ENCODE measurements at regions not wholly inside any gene's neighbourhood (a gene's known extent, or its start where the extent isn't known, plus 50 kb on each side); places are given as distances from the start of the nearest gene placed in this dataset.
"Not testable (repeated sequence)": the region's sequence is repeated elsewhere in the genome, so short reads cannot be mapped to it uniquely, and the experiment has no call there.

DNA sequence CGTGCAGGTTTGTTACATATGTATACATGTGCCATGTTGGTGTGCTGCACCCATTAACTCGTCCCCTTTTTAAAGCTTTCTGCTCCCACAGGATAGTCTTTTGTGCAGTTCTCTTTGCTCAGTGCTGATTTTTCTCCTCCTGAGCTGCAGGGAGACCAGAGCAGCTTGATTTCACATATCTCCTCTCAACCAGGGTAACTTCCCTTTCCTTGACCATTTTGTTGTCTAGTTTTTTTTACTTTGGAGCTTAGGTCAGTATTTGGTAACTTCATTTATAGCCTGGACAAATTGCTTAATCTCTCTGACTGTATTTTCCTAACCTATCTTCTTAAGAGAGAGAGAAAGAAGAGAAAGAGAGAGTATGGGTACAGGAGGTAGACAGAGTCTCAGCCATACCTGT lies 137.1 kb upstream of the ZNF366 start:
- Histone ChIP-seq H3K27me3 (ENCODE audit: control insufficient read depth, insufficient read depth, low read length) (no peaks in the 10 kb centered on the region), H3K4me3 (ENCODE audit: low read depth, low read length) (no peak overlapping the region), H3K36me3 (ENCODE audit: control insufficient read depth, insufficient read depth, low read length) (no peaks in the 10 kb centered on the region)
- TF ChIP-seq, protein P1, sequence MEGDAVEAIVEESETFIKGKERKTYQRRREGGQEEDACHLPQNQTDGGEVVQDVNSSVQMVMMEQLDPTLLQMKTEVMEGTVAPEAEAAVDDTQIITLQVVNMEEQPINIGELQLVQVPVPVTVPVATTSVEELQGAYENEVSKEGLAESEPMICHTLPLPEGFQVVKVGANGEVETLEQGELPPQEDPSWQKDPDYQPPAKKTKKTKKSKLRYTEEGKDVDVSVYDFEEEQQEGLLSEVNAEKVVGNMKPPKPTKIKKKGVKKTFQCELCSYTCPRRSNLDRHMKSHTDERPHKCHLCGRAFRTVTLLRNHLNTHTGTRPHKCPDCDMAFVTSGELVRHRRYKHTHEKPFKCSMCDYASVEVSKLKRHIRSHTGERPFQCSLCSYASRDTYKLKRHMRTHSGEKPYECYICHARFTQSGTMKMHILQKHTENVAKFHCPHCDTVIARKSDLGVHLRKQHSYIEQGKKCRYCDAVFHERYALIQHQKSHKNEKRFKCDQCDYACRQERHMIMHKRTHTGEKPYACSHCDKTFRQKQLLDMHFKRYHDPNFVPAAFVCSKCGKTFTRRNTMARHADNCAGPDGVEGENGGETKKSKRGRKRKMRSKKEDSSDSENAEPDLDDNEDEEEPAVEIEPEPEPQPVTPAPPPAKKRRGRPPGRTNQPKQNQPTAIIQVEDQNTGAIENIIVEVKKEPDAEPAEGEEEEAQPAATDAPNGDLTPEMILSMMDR (IDR thresholded peaks at IDR 0.05; ENCODE audit: insufficient read depth, low read length, severe bottlenecking) = no peak
- no peak for DNase-seq (ENCODE audit: low read depth)
- FAIRE-seq = no peak

DNA sequence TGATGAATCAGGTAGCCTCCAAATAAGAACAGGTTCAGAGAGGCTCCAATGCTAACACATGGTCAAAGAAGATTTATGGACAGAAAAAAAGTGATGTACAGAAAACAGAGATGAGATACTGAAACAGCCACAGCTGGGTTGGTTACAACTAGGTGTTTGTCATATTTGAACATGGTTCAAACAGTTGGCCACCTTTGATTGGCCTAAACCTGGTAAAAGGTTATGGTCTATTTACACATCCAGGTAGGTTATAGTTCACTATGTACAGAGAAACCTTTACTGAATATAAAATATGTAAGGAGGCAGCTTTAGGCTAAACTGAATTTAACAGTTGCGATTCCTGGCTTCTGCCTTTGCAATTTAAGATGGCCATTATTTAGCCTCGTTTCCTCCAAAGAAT lies 134.0 kb upstream of the ZNF366 start:
- H3K36me3 ChIP-seq (ENCODE audit: control insufficient read depth, insufficient read depth, low read length) = no peaks in the 10 kb centered on the region
- FAIRE-seq (no peak), DNase-seq (ENCODE audit: low read depth) (no peak)
- TF ChIP-seq, protein P1 (IDR thresholded peaks at IDR 0.05; ENCODE audit: insufficient read depth, low read length, severe bottlenecking) = no peak
- H3K4me3 ChIP-seq (ENCODE audit: low read depth, low read length) = no peak overlapping the region
- no peaks in the 10 kb centered on the region for H3K27me3 ChIP-seq (ENCODE audit: control insufficient read depth, insufficient read depth, low read length)

DNA sequence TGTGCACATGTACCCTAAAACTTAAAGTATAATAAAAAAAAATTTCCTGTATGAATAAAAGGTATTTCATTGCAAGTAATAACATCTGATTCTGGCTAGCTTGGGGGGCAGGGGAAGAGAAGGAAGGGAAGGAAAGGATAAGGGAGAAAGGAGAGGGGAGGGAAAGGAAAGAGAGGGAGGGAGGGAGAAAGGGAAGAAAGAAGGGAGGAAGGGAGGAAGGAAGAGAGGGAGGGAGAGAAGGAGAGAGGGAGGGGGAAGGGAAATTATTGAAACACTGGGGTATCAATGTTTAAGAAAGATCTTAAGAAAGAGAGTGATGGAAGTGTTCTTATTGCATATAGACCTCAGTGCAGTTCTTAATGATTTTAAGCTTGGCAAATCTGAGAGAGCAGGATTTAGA lies 129.8 kb upstream of the ZNF366 start:
- no peak overlapping the region for H3K4me3 ChIP-seq (ENCODE audit: low read depth, low read length)
- no peak for FAIRE-seq
- no peaks in the 10 kb centered on the region for H3K27me3 ChIP-seq (ENCODE audit: control insufficient read depth, insufficient read depth, low read length)

DNA sequence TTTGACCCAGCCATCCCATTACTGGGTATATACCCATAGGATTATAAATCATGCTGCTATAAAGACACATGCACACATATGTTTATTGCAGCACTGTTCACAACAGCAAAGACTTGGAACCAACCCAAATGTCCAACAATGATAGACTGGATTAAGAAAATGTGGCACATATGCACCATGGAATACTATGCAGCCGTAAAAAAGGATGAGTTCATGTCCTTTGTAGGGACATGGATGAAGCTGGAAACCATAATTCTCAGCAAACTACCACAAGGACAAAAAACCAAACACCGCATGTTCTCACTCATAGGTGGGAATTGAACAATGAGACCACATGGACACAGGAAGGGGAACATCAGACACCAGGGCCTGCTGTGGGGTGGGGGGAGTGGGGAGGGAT lies 129.4 kb upstream of the ZNF366 start:
- not testable (repeated sequence) for H3K4me3 ChIP-seq (ENCODE audit: low read depth, low read length); H3K36me3 ChIP-seq (ENCODE audit: control insufficient read depth, insufficient read depth, low read length); H3K27me3 ChIP-seq (ENCODE audit: control insufficient read depth, insufficient read depth, low read length); FAIRE-seq; DNase-seq (ENCODE audit: low read depth)

More for the DNA sequence above, 129.8 kb upstream of the ZNF366 start:
- H3K36me3 ChIP-seq (ENCODE audit: control insufficient read depth, insufficient read depth, low read length) = no peaks in the 10 kb centered on the region
- TF ChIP-seq, protein P1 (IDR thresholded peaks at IDR 0.05; ENCODE audit: insufficient read depth, low read length, severe bottlenecking) = no peak
- no peak for DNase-seq (ENCODE audit: low read depth)

GRCh38 chr5:72634444-72634843 lies 127.2 kb upstream of the ZNF366 start:
- TF ChIP-seq, protein P1 (IDR thresholded peaks at IDR 0.05; ENCODE audit: insufficient read depth, low read length, severe bottlenecking) = no peak
- H3K36me3 ChIP-seq (ENCODE audit: control insufficient read depth, insufficient read depth, low read length) = no peaks in the 10 kb centered on the region
- no peak for FAIRE-seq
- no peak for DNase-seq (ENCODE audit: low read depth)
- no peak overlapping the region for H3K4me3 ChIP-seq (ENCODE audit: low read depth, low read length)
- H3K27me3 ChIP-seq (ENCODE audit: control insufficient read depth, insufficient read depth, low read length) = no peaks in the 10 kb centered on the region

GRCh38 chr5:72633649-72634048 lies 126.4 kb upstream of the ZNF366 start:
- Histone ChIP-seq H3K4me3 (ENCODE audit: low read depth, low read length) (no peak overlapping the region), H3K27me3 (ENCODE audit: control insufficient read depth, insufficient read depth, low read length) (no peaks in the 10 kb centered on the region), H3K36me3 (ENCODE audit: control insufficient read depth, insufficient read depth, low read length) (no peaks in the 10 kb centered on the region)
- DNase-seq (ENCODE audit: low read depth) = no peak
- TF ChIP-seq, protein P1 (IDR thresholded peaks at IDR 0.05; ENCODE audit: insufficient read depth, low read length, severe bottlenecking) = no peak
- no peak for FAIRE-seq

All from bronchial epithelial cell (primary cell).